Neural cell (in vitro differentiated cells): ENCODE measurements at regions not wholly inside any gene's neighbourhood (a gene's known extent, or its start where the extent isn't known, plus 50 kb on each side); places are given as distances from the start of the nearest gene placed in this dataset.

Source experiments
- H2AFZ ChIP-seq: fragments of 200-600, 300-800 bp; sonication (generic), shearing (Covaris generic); 2 replicates; pipeline ENCODE4 v1.6.0; 2014; ENCODE audit warnings: low read depth, mild to moderate bottlenecking, antibody characterized with exemption, low read length, moderate library complexity
- H3F3A ChIP-seq: fragments of 200-600 bp; shearing (Covaris generic); 2 replicates; pipeline ENCODE4 v1.6.1; 2016; ENCODE audit warnings: mild to moderate bottlenecking, moderate library complexity, mixed read lengths, antibody characterized with exemption, low read length; ENCODE audit not compliant: insufficient read depth, poor library complexity, severe bottlenecking
- H3K27ac ChIP-seq: fragments of 200-600, 300-800 bp; sonication (generic), shearing (Covaris generic); 2 replicates; pipeline ENCODE4 v1.5.1; 2014; ENCODE audit warnings: mild to moderate bottlenecking, low read length, moderate library complexity
- H3K27me3 ChIP-seq: fragments of 300-800, 200-600 bp; sonication (generic), shearing (Covaris generic); 2 replicates; pipeline ENCODE4 v1.6.0; 2014; ENCODE audit warnings: mild to moderate bottlenecking, low read depth, low read length, moderate library complexity; ENCODE audit not compliant: insufficient read depth
- H3K36me3 ChIP-seq: fragments of 300-800, 200-600 bp; sonication (generic), shearing (Covaris generic); 2 replicates; pipeline ENCODE4 v1.5.1; 2014; ENCODE audit warnings: mild to moderate bottlenecking, antibody characterized with exemption, low read length, moderate library complexity; ENCODE audit not compliant: insufficient read depth
- H3K4me2 ChIP-seq: fragments of 300-800, 200-600 bp; sonication (generic), shearing (Covaris generic); 2 replicates; pipeline ENCODE4 v1.6.0; 2014; ENCODE audit warnings: mild to moderate bottlenecking, low read length
- H3K4me3 ChIP-seq: fragments of 300-800, 200-600 bp; sonication (generic), shearing (Covaris generic); 2 replicates; pipeline ENCODE4 v1.5.1; 2014; ENCODE audit warnings: mild to moderate bottlenecking, low read length, moderate library complexity
- H3K79me2 ChIP-seq: fragments of 200-600 bp; shearing (Covaris generic); replicated peaks from 2 replicates; pipeline ENCODE4 v1.6.0; 2014; ENCODE audit warnings: mild to moderate bottlenecking, low read length, moderate library complexity; ENCODE audit not compliant: insufficient read depth
- H3K9ac ChIP-seq: fragments of 300-800, 200-600 bp; sonication (generic), shearing (Covaris generic); 2 replicates; pipeline ENCODE4 v1.6.1; 2016; ENCODE audit warnings: mild to moderate bottlenecking, low read length, mixed read lengths
- H3K9me2 ChIP-seq: fragments of 200-600 bp; shearing (Covaris generic); 2 replicates; pipeline ENCODE4 v1.6.1; 2016; ENCODE audit warnings: mild to moderate bottlenecking, low read length, mixed read lengths; ENCODE audit not compliant: insufficient read depth
- H3K9me3 ChIP-seq: fragments of 200-600, 300-800 bp; sonication (generic), shearing (Covaris generic); 2 replicates; pipeline ENCODE4 v1.6.1; 2016; ENCODE audit warnings: mild to moderate bottlenecking, mixed run types, low read length, moderate library complexity, mixed read lengths
- H4K20me1 ChIP-seq: fragments of 200-600 bp; shearing (Covaris generic); 2 replicates; pipeline ENCODE4 v1.6.1; 2016; ENCODE audit warnings: mild to moderate bottlenecking, mixed run types; ENCODE audit not compliant: insufficient read depth
- EP300 ChIP-seq: fragments of 450-650 bp; conservative IDR thresholded peaks from 2 replicates; pipeline ENCODE4 v1.6.1; 2014; ENCODE audit warnings: antibody characterized with exemption, mild to moderate bottlenecking, moderate library complexity; ENCODE audit not compliant: poor library complexity, severe bottlenecking
- EZH2 ChIP-seq: fragments of 200-600, 300-800 bp; shearing (Covaris generic), sonication (generic); IDR thresholded peaks from 2 replicates; pipeline ENCODE4 v1.6.1; 2014; ENCODE audit warnings: antibody characterized with exemption, low read length, borderline replicate concordance, mild to moderate bottlenecking; ENCODE audit not compliant: insufficient read depth, poor library complexity, severe bottlenecking
- MXI1 ChIP-seq: fragments of 450-650 bp; conservative IDR thresholded peaks from 2 replicates; pipeline ENCODE4 v1.6.1; 2014; ENCODE audit warnings: antibody characterized with exemption, mild to moderate bottlenecking; ENCODE audit not compliant: poor library complexity, severe bottlenecking
- POLR2AphosphoS5 ChIP-seq: IDR thresholded peaks from 2 replicates; pipeline ENCODE4 v1.6.1; 2012
- RAD21 ChIP-seq: fragments of 450-650 bp; conservative IDR thresholded peaks from 2 replicates; pipeline ENCODE4 v1.6.1; 2014; ENCODE audit warnings: antibody characterized with exemption, mild to moderate bottlenecking, moderate library complexity
- SMC3 ChIP-seq: fragments of 450-650 bp; conservative IDR thresholded peaks from 2 replicates; pipeline ENCODE4 v1.6.1; 2014; ENCODE audit warnings: antibody characterized with exemption, mild to moderate bottlenecking, moderate library complexity; ENCODE audit not compliant: poor library complexity
- TAF1 ChIP-seq: IDR thresholded peaks from 2 replicates; pipeline ENCODE4 v1.6.1; 2012; ENCODE audit warnings: low read depth
- TF ChIP-seq, protein P1 (sequence below): fragments of 450-650 bp; IDR thresholded peaks from 2 replicates; pipeline ENCODE4 v1.5.1; 2014; ENCODE audit warnings: antibody characterized with exemption, mild to moderate bottlenecking, moderate library complexity; ENCODE audit not compliant: poor library complexity, severe bottlenecking
- TF ChIP-seq, protein P2 (sequence below): IDR thresholded peaks from 2 replicates; pipeline ENCODE4 v1.6.1; 2012; ENCODE audit warnings: borderline replicate concordance

DNA sequence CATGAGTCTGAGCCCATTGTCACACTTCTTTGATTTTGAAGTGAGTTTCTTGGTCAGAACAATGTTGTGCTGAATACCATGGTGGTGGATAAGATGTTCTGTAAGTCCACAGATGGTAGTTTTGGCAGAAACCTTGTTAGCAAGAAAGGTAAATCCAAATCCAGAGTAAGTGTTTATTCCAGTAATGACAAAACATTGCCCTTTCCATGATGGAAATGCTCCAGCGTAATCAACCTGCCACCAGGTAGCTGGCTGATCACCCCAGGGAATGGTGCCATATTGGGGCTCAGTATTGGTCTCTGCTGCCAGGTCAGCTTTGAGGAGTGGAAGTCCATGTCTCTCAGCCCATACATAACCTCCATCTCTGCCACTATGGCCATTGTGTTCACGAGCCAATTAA, 54.7 kb upstream of the DAPK1 start:
- H4K20me1 ChIP-seq: no peaks in the 10 kb centered on the region
- TF ChIP-seq, protein P1, sequence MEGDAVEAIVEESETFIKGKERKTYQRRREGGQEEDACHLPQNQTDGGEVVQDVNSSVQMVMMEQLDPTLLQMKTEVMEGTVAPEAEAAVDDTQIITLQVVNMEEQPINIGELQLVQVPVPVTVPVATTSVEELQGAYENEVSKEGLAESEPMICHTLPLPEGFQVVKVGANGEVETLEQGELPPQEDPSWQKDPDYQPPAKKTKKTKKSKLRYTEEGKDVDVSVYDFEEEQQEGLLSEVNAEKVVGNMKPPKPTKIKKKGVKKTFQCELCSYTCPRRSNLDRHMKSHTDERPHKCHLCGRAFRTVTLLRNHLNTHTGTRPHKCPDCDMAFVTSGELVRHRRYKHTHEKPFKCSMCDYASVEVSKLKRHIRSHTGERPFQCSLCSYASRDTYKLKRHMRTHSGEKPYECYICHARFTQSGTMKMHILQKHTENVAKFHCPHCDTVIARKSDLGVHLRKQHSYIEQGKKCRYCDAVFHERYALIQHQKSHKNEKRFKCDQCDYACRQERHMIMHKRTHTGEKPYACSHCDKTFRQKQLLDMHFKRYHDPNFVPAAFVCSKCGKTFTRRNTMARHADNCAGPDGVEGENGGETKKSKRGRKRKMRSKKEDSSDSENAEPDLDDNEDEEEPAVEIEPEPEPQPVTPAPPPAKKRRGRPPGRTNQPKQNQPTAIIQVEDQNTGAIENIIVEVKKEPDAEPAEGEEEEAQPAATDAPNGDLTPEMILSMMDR: no peak
- TF ChIP-seq RAD21 (no peak), EP300 (no peak), POLR2AphosphoS5 (no peak), MXI1 (no peak), TAF1 (no peak), EZH2 (no peak), SMC3 (no peak)
- TF ChIP-seq, protein P2, sequence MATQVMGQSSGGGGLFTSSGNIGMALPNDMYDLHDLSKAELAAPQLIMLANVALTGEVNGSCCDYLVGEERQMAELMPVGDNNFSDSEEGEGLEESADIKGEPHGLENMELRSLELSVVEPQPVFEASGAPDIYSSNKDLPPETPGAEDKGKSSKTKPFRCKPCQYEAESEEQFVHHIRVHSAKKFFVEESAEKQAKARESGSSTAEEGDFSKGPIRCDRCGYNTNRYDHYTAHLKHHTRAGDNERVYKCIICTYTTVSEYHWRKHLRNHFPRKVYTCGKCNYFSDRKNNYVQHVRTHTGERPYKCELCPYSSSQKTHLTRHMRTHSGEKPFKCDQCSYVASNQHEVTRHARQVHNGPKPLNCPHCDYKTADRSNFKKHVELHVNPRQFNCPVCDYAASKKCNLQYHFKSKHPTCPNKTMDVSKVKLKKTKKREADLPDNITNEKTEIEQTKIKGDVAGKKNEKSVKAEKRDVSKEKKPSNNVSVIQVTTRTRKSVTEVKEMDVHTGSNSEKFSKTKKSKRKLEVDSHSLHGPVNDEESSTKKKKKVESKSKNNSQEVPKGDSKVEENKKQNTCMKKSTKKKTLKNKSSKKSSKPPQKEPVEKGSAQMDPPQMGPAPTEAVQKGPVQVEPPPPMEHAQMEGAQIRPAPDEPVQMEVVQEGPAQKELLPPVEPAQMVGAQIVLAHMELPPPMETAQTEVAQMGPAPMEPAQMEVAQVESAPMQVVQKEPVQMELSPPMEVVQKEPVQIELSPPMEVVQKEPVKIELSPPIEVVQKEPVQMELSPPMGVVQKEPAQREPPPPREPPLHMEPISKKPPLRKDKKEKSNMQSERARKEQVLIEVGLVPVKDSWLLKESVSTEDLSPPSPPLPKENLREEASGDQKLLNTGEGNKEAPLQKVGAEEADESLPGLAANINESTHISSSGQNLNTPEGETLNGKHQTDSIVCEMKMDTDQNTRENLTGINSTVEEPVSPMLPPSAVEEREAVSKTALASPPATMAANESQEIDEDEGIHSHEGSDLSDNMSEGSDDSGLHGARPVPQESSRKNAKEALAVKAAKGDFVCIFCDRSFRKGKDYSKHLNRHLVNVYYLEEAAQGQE: no peak
- no peak overlapping the region for H3K4me3 ChIP-seq
- no peaks in the 10 kb centered on the region for H3F3A ChIP-seq
- no peaks in the 10 kb centered on the region for H3K27me3 ChIP-seq
- no peaks in the 10 kb centered on the region for H3K36me3 ChIP-seq
- H3K9me2 ChIP-seq: no peaks in the 10 kb centered on the region
- H2AFZ ChIP-seq: no peak overlapping the region
- no peak overlapping the region for H3K27ac ChIP-seq
- H3K9ac ChIP-seq: no peak overlapping the region
- no peaks in the 10 kb centered on the region for H3K79me2 ChIP-seq
- no peak overlapping the region for H3K4me2 ChIP-seq
- H3K9me3 ChIP-seq: no peaks in the 10 kb centered on the region

DNA sequence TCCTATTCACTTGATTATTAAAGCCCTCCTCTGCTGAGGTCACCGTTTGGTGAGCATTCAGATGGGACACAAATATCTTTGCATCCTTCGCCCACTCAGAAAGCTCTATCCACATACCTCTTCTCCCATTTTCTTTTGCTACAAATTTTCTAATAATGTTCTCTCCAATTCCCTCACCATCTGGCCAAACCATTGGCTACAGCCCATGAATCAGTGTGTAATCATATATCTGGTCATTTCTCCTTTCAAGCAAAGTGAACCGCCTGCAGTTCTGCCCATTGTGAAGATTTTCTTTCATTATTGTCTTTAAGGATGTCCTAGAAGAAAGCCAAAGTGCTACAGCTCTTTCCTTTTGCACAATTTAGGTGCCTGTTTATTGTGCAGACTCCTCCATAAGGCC, 54.2 kb upstream of the DAPK1 start:
- no peak overlapping the region for H3K27ac ChIP-seq
- no peaks in the 10 kb centered on the region for H3K9me3 ChIP-seq
- no peaks in the 10 kb centered on the region for H4K20me1 ChIP-seq
- H3K9ac ChIP-seq: no peak overlapping the region
- no peaks in the 10 kb centered on the region for H3F3A ChIP-seq
- H3K4me3 ChIP-seq: no peak overlapping the region
- no peaks in the 10 kb centered on the region for H3K9me2 ChIP-seq
- TF ChIP-seq RAD21 (no peak), MXI1 (no peak), TAF1 (no peak), SMC3 (no peak), EZH2 (no peak), EP300 (no peak), POLR2AphosphoS5 (no peak)
- TF ChIP-seq, protein P1: no peak
- TF ChIP-seq, protein P2: no peak
- no peaks in the 10 kb centered on the region for H3K27me3 ChIP-seq
- H3K36me3 ChIP-seq: no peaks in the 10 kb centered on the region
- no peak overlapping the region for H2AFZ ChIP-seq
- H3K79me2 ChIP-seq: no peaks in the 10 kb centered on the region
- no peak overlapping the region for H3K4me2 ChIP-seq
